HEK293 (cell line): ENCODE measurements at regions not wholly inside any gene's neighbourhood (a gene's known extent, or its start where the extent isn't known, plus 50 kb on each side); places are given as distances from the start of the nearest gene placed in this dataset.

Experiments used
- CTCF ChIA-PET: fragments of 350-600 bp; formaldehyde crosslinking; extraction: SDS; loops from one replicate; lab custom pipeline; 2021; ENCODE audit warnings: antibody characterized with exemption; lab: Yijun Ruan, JAX
- POLR2A ChIA-PET: fragments of 300-600 bp; formaldehyde crosslinking; extraction: SDS; loops from one replicate; lab custom pipeline; 2020; ENCODE audit warnings: antibody characterized with exemption, inconsistent platforms; lab: Yijun Ruan, JAX
- H3K27ac ChIP-seq: fragments of 200-500 bp; sonication (Bioruptor generic); 2 replicates; pipeline ENCODE4 v1.5.1; 2014; ENCODE audit warnings: low read depth, low read length, control low read depth, inconsistent platforms; ENCODE audit errors: extremely low read depth
- H3K36me3 ChIP-seq, 2 experiments: fragments of 200-500 bp in 1 of 2; sonication (Bioruptor generic) in 1 of 2; 1 replicate in 1 of 2; 2 replicates in 1 of 2; pipeline ENCODE4 v1.5.1; 2014 to 2017; ENCODE audit warnings: inconsistent platforms in 2 of 2, low read length in 2 of 2; ENCODE audit not compliant: control insufficient read depth in 2 of 2, insufficient read depth in 1 of 2
- H3K4me1 ChIP-seq: fragments of 200-500 bp; sonication (Bioruptor generic); 2 replicates; pipeline ENCODE4 v1.5.1; 2014; ENCODE audit warnings: mild to moderate bottlenecking, low read length, inconsistent platforms; ENCODE audit not compliant: control insufficient read depth, insufficient read depth
- H3K4me3 ChIP-seq: 2 replicates; pipeline ENCODE4 v1.5.1; 2011; ENCODE audit warnings: low read depth, mild to moderate bottlenecking, control low read depth, low read length, moderate library complexity
- H3K9me3 ChIP-seq: fragments of 200-500 bp; sonication (Bioruptor generic); 2 replicates; pipeline ENCODE4 v1.5.1; 2014; ENCODE audit warnings: low read depth, low read length, inconsistent platforms; ENCODE audit not compliant: control insufficient read depth, insufficient read depth
- BCL6B ChIP-seq: fragments of 450-650 bp; formaldehyde crosslinking; IDR thresholded peaks from 2 replicates; pipeline ENCODE4 v1.5.1; 2017; ENCODE audit warnings: missing biosample characterization, missing genetic modification characterization
- GLIS1 ChIP-seq: fragments of 450-650 bp; formaldehyde crosslinking; IDR thresholded peaks from 2 replicates; pipeline ENCODE4 v1.5.1; 2016; ENCODE audit warnings: missing biosample characterization, missing genetic modification characterization
- HOXD13 ChIP-seq: sonication (generic); formaldehyde crosslinking; IDR thresholded peaks from 2 replicates; pipeline ENCODE4 v1.8.0; 2022; ENCODE audit warnings: missing genetic modification reagents, borderline replicate concordance
- KLF16 ChIP-seq: fragments of 450-650 bp; formaldehyde crosslinking; IDR thresholded peaks from 2 replicates; pipeline ENCODE4 v1.5.1; 2017; ENCODE audit warnings: missing biosample characterization, missing genetic modification characterization
- KLF17 ChIP-seq: fragments of 450-650 bp; formaldehyde crosslinking; IDR thresholded peaks from 2 replicates; pipeline ENCODE4 v1.5.1; 2016; ENCODE audit warnings: missing biosample characterization, missing genetic modification characterization
- KLF9 ChIP-seq: fragments of 450-650 bp; formaldehyde crosslinking; IDR thresholded peaks from 2 replicates; pipeline ENCODE4 v1.5.1; 2016; ENCODE audit warnings: missing biosample characterization, missing genetic modification characterization, low read depth
- MYNN ChIP-seq: fragments of 450-650 bp; formaldehyde crosslinking; IDR thresholded peaks from 2 replicates; pipeline ENCODE4 v1.5.1; 2016; ENCODE audit warnings: missing biosample characterization, missing genetic modification characterization, borderline replicate concordance
- MZF1 ChIP-seq: fragments of 450-650 bp; formaldehyde crosslinking; IDR thresholded peaks from 2 replicates; pipeline ENCODE4 v1.5.1; 2017; ENCODE audit warnings: missing biosample characterization, missing genetic modification characterization, borderline replicate concordance
- REPIN1 ChIP-seq: fragments of 450-650 bp; formaldehyde crosslinking; IDR thresholded peaks from 2 replicates; pipeline ENCODE4 v1.5.1; 2017; ENCODE audit warnings: missing biosample characterization, missing genetic modification characterization, low read depth
- REST ChIP-seq: fragments of 450-650 bp; formaldehyde crosslinking; IDR thresholded peaks from 2 replicates; pipeline ENCODE4 v1.5.1; 2016; ENCODE audit warnings: missing biosample characterization, missing genetic modification characterization
- SP3 ChIP-seq: fragments of 450-650 bp; formaldehyde crosslinking; IDR thresholded peaks from 2 replicates; pipeline ENCODE4 v1.5.1; 2016; ENCODE audit warnings: missing biosample characterization, missing genetic modification characterization
- ZBTB17 ChIP-seq: fragments of 450-650 bp; formaldehyde crosslinking; IDR thresholded peaks from 2 replicates; pipeline ENCODE4 v1.5.1; 2016; ENCODE audit warnings: missing biosample characterization, missing genetic modification characterization
- ZNF121 ChIP-seq: fragments of 450-650 bp; formaldehyde crosslinking; IDR thresholded peaks from 2 replicates; pipeline ENCODE4 v1.5.1; 2016; ENCODE audit warnings: missing biosample characterization, missing genetic modification characterization
- ZNF133 ChIP-seq: fragments of 450-650 bp; formaldehyde crosslinking; IDR thresholded peaks from 2 replicates; pipeline ENCODE4 v1.5.1; 2016; ENCODE audit warnings: missing biosample characterization, missing genetic modification characterization
- ZNF16 ChIP-seq: fragments of 450-650 bp; formaldehyde crosslinking; IDR thresholded peaks from 2 replicates; pipeline ENCODE4 v1.5.1; 2016; ENCODE audit warnings: low read depth, missing biosample characterization, missing genetic modification characterization
- ZNF174 ChIP-seq: fragments of 450-650 bp; formaldehyde crosslinking; IDR thresholded peaks from 2 replicates; pipeline ENCODE4 v1.5.0; 2017; ENCODE audit warnings: missing biosample characterization, mild to moderate bottlenecking, missing genetic modification characterization
- ZNF324 ChIP-seq: fragments of 450-650 bp; formaldehyde crosslinking; IDR thresholded peaks from 2 replicates; pipeline ENCODE4 v1.5.1; 2016; ENCODE audit warnings: missing biosample characterization, missing genetic modification characterization
- ZNF366 ChIP-seq: fragments of 450-650 bp; formaldehyde crosslinking; conservative IDR thresholded peaks from 2 replicates; pipeline ENCODE4 v1.5.1; 2016; ENCODE audit warnings: missing biosample characterization, missing genetic modification characterization
- ZNF394 ChIP-seq: fragments of 450-650 bp; formaldehyde crosslinking; IDR thresholded peaks from 2 replicates; pipeline ENCODE4 v1.5.1; 2016; ENCODE audit warnings: missing biosample characterization, missing genetic modification characterization, mild to moderate bottlenecking, moderate library complexity, borderline replicate concordance
- ZNF510 ChIP-seq: fragments of 450-650 bp; formaldehyde crosslinking; IDR thresholded peaks from 2 replicates; pipeline ENCODE4 v1.5.1; 2018; ENCODE audit warnings: mild to moderate bottlenecking, missing genetic modification characterization, missing biosample characterization; ENCODE audit not compliant: insufficient replicate concordance
- ZNF529 ChIP-seq: fragments of 450-650 bp; formaldehyde crosslinking; IDR thresholded peaks from 2 replicates; pipeline ENCODE4 v1.5.1; 2017; ENCODE audit warnings: missing genetic modification characterization, missing biosample characterization; ENCODE audit not compliant: insufficient replicate concordance
- ZNF600 ChIP-seq: fragments of 450-650 bp; formaldehyde crosslinking; IDR thresholded peaks from 2 replicates; pipeline ENCODE4 v1.5.1; 2016; ENCODE audit warnings: missing biosample characterization, missing genetic modification characterization
- ZNF610 ChIP-seq: fragments of 450-650 bp; formaldehyde crosslinking; IDR thresholded peaks from 2 replicates; pipeline ENCODE4 v1.5.1; 2016; ENCODE audit warnings: missing biosample characterization, missing genetic modification characterization, borderline replicate concordance
- ZNF624 ChIP-seq: fragments of 450-650 bp; formaldehyde crosslinking; IDR thresholded peaks from 2 replicates; pipeline ENCODE4 v1.5.1; 2017; ENCODE audit warnings: missing biosample characterization, missing genetic modification characterization
- ZNF664 ChIP-seq: fragments of 450-650 bp; formaldehyde crosslinking; IDR thresholded peaks from 2 replicates; pipeline ENCODE4 v1.5.1; 2016; ENCODE audit warnings: missing biosample characterization, missing genetic modification characterization
- ZNF677 ChIP-seq: fragments of 450-650 bp; IDR thresholded peaks from 2 replicates; pipeline ENCODE4 v1.5.0; 2018; ENCODE audit warnings: missing biosample characterization, mild to moderate bottlenecking, missing genetic modification characterization, moderate library complexity
- ZNF747 ChIP-seq: fragments of 450-650 bp; formaldehyde crosslinking; IDR thresholded peaks from 2 replicates; pipeline ENCODE4 v1.5.1; 2016; ENCODE audit warnings: missing biosample characterization, missing genetic modification characterization
- ZNF768 ChIP-seq: fragments of 450-650 bp; formaldehyde crosslinking; IDR thresholded peaks from 2 replicates; pipeline ENCODE4 v1.5.1; 2018; ENCODE audit warnings: missing biosample characterization, mild to moderate bottlenecking, missing genetic modification characterization
- ZNF791 ChIP-seq: fragments of 450-650 bp; formaldehyde crosslinking; IDR thresholded peaks from 2 replicates; pipeline ENCODE4 v1.5.1; 2016; ENCODE audit warnings: missing biosample characterization, missing genetic modification characterization
- ZSCAN16 ChIP-seq: fragments of 450-650 bp; formaldehyde crosslinking; IDR thresholded peaks from 2 replicates; pipeline ENCODE4 v1.5.1; 2016; ENCODE audit warnings: missing biosample characterization, missing genetic modification characterization

- no peak for TF ChIP-seq REPIN1 (tag by site-specific recombination)
- no peak for TF ChIP-seq ZNF791 (tag by site-specific recombination)
- no peak for TF ChIP-seq ZNF747 (tag by site-specific recombination)
- TF ChIP-seq KLF9 (tag by site-specific recombination) = no peak
- TF ChIP-seq MYNN (tag by site-specific recombination) = no peak
- no peak for TF ChIP-seq ZBTB17 (tag by site-specific recombination)
- TF ChIP-seq KLF17 (tag by site-specific recombination) = no peak
- TF ChIP-seq ZNF624 (tag by site-specific recombination) = no peak
- TF ChIP-seq ZNF16 = no peak
- no peak for TF ChIP-seq GLIS1 (tag by site-specific recombination)
- TF ChIP-seq ZNF133 = no peak
- no peak for TF ChIP-seq KLF16
- TF ChIP-seq REST (tag by site-specific recombination) = no peak
- no peak for TF ChIP-seq ZSCAN16 (tag by site-specific recombination)
- no peak for TF ChIP-seq ZNF324 (tag by site-specific recombination)
- TF ChIP-seq HOXD13 (CRISPR knock-in tag) = no peak
- TF ChIP-seq ZNF529 (tag by site-specific recombination) = no peak
- TF ChIP-seq MZF1 (tag by site-specific recombination) = no peak
- H3K36me3 ChIP-seq = no peaks in the 10 kb centered on the region
- no peak overlapping the region for H3K4me3 ChIP-seq
- no peaks in the 10 kb centered on the region for H3K9me3 ChIP-seq
- H3K4me1 ChIP-seq = no peaks in the 10 kb centered on the region
- H3K27ac ChIP-seq = no peak overlapping the region
- CTCF ChIA-PET = no interaction called here
- POLR2A ChIA-PET = no interaction called here
Observed at GRCh38 chr11:25159341-25159740, 662.5 kb downstream of the LUZP2 start.

GRCh38 chr11:25163421-25163820 is 666.6 kb downstream of the LUZP2 start:
- no peaks in the 10 kb centered on the region for H3K4me1 ChIP-seq
- no peaks in the 10 kb centered on the region for H3K9me3 ChIP-seq
- POLR2A ChIA-PET = no interaction called here
- no peak overlapping the region for H3K27ac ChIP-seq
- H3K4me3 ChIP-seq = no peak overlapping the region
- no peaks in the 10 kb centered on the region for H3K36me3 ChIP-seq
- TF ChIP-seq ZNF677 = no peak
- no peak for TF ChIP-seq KLF17 (tag by site-specific recombination)
- TF ChIP-seq REPIN1 (tag by site-specific recombination) = no peak
- TF ChIP-seq BCL6B = no peak
- no peak for TF ChIP-seq ZNF510 (tag by site-specific recombination)
- TF ChIP-seq ZNF664 = no peak
- TF ChIP-seq ZNF121 (tag by site-specific recombination) = no peak
- no peak for TF ChIP-seq KLF16
- TF ChIP-seq ZNF366 (tag by site-specific recombination) = no peak
- no peak for TF ChIP-seq ZBTB17 (tag by site-specific recombination)
- no peak for TF ChIP-seq ZNF600 (tag by site-specific recombination)
- TF ChIP-seq ZNF768 = no peak
- TF ChIP-seq ZNF610 (tag by site-specific recombination) = no peak
- no peak for TF ChIP-seq SP3 (tag by site-specific recombination)
- no peak for TF ChIP-seq ZNF394 (tag by site-specific recombination)
- TF ChIP-seq ZNF174 (tag by site-specific recombination) = no peak
- TF ChIP-seq HOXD13 (CRISPR knock-in tag) = no peak
- CTCF ChIA-PET = no interaction called here
